22Rv1 (cell line): ENCODE measurements at regions not wholly inside any gene's neighbourhood (a gene's known extent, or its start where the extent isn't known, plus 50 kb on each side); places are given as distances from the start of the nearest gene placed in this dataset.

ENCODE experiments used
- H3K27ac ChIP-seq: fragments of 450-650 bp; 2 replicates; pipeline ENCODE4 v1.5.1; 2017
- ZFX ChIP-seq: fragments of 450-650 bp; IDR thresholded peaks from 2 replicates; pipeline ENCODE4 v1.6.1; 2017; ENCODE audit warnings: antibody characterized with exemption, borderline replicate concordance
- TF ChIP-seq, protein P1 (sequence below): fragments of 450-650 bp; IDR thresholded peaks from 2 replicates; pipeline ENCODE4 v1.5.1; 2017; ENCODE audit warnings: mild to moderate bottlenecking

DNA sequence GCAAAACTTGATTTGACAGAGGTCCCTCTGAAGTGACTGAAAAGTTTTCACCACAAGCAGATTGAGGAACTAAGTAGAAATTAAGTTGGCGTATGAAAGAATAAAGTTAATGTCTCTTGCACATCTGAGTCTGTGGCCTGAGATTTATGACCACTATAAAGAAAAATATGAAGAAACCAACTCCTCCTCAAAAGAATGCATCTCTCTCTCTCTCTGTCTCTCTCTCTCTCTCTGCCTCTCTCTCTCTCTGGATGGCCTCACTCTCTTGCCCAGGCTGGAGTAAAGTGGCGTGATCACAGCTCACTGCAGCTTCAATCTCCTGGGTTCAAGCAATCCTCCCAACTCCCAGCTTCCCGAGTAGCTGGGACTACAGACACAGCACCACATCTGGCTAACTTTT lies 55.2 kb downstream of the RPL22L1 start:
- peak overlapping the region; percentile 59 for H3K27ac ChIP-seq
- TF ChIP-seq, protein P1, sequence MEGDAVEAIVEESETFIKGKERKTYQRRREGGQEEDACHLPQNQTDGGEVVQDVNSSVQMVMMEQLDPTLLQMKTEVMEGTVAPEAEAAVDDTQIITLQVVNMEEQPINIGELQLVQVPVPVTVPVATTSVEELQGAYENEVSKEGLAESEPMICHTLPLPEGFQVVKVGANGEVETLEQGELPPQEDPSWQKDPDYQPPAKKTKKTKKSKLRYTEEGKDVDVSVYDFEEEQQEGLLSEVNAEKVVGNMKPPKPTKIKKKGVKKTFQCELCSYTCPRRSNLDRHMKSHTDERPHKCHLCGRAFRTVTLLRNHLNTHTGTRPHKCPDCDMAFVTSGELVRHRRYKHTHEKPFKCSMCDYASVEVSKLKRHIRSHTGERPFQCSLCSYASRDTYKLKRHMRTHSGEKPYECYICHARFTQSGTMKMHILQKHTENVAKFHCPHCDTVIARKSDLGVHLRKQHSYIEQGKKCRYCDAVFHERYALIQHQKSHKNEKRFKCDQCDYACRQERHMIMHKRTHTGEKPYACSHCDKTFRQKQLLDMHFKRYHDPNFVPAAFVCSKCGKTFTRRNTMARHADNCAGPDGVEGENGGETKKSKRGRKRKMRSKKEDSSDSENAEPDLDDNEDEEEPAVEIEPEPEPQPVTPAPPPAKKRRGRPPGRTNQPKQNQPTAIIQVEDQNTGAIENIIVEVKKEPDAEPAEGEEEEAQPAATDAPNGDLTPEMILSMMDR, result no peak
- TF ChIP-seq ZFX, result no peak

- no peak overlapping the region for H3K27ac ChIP-seq
- TF ChIP-seq, protein P1, result no peak
- TF ChIP-seq ZFX, result no peak
Measured at GRCh38 chr3:170813266-170813665, 56.7 kb downstream of the RPL22L1 start.

DNA sequence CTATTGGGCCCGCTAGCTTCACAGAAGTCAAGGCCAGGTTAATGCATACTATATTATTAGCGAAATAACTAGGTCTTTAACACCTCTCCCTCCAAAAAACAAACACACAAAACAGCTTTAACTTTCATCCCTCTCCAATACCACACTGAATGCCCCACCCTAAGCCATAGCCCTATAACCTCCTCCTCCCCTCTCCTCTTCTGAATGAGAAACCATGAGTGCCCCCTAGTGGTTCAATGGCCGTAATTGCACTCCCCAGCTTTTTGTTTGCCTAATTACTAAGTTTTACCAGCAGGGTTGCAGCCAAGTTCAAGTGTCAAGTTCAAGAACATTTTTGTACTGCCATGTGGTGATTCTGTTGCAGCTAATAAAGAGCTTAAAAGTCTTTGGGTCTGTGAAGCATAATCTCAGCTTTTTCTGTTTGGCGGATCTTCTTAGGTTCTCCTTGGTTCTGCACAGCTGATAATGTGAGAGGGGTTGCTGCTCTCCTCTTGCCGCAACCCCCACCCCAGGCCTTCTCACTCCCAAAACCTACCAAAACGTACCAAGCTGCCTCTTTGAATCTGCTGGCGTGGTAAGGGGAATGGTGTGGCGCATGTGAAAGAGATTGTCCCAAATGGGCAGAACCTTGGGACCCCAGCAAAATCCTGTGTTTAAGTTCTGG lies 57.9 kb downstream of the RPL22L1 start:
- H3K27ac ChIP-seq, result peak overlapping the region; percentile 68
- TF ChIP-seq ZFX, result no peak
- TF ChIP-seq, protein P1, result peak; percentile 92

DNA sequence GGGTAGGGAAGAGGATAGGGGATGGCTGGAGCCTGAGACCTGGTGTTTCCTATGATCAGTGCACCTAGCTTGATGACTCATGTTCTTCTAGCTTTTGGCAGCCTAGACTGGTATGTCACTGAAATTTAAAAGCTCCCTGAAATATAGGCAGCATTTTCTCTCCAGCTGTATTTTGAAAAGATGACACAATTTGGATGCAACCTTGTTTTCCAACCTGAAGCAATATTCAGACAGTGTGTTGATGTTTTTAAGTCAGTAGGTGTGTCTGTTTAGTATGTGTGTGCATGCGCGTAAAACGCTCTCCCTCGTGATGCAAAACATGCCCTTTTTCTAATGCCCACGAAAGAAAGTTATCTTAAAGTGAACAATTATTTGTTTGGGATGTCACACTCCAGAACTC lies 58.5 kb downstream of the RPL22L1 start:
- TF ChIP-seq, protein P1, result no peak
- TF ChIP-seq ZFX, result no peak
- H3K27ac ChIP-seq, result peak overlapping the region; percentile 68

GRCh38 chr3:170809975-170810357 lies 60.0 kb downstream of the RPL22L1 start:
- peak overlapping the region; percentile 68 for H3K27ac ChIP-seq
- TF ChIP-seq ZFX, result no peak
- TF ChIP-seq, protein P1, result no peak

DNA sequence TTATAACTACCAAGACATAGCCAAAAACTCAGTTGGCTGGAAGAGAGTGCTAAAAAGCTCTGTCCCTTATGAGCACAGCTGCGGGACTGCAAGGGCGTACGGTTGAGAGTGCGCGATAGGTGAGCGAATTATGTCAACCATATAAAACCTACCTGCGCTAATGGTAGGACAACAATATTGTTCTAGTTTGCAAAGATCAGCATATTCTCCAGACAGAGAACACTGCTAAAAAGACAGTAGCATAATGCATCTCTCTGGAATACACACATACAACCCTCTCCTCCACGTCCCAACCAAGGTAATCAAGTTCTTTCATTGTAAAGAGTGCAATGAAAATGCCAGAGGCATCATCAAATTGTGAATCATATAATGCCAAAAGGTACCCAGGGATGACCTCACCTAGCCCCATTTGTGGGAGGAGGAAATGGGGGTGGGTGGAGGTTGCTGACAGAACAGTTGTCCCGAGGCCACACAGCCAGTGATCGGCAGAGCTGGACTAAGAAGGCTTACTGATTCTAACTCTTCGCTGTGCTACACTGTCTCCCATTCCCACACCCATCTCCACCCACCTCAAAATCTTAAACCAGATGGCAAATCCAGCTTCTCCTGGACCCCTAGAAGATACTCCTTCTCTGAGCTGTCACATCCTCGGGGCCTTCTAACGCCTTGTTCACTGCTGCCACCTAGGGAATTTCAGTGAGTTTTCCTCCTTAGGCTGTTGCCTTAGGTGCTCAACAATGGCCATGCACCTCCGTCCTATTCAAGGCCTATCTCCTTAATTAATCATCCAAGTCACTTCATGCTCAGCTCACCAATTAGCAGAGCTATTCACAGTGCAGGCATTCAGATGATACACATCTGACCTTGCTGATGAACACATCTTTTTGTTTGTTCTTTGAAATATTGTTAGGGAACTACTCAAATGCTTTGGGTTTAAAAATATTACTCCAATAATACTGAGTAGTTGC lies 60.7 kb downstream of the RPL22L1 start:
- TF ChIP-seq ZFX, result no peak
- TF ChIP-seq, protein P1, result peak; percentile 83
- peak overlapping the region; percentile 68 for H3K27ac ChIP-seq

GRCh38 chr3:170808041-170808440 lies 62.0 kb downstream of the RPL22L1 start:
- no peak for TF ChIP-seq ZFX
- TF ChIP-seq, protein P1, result no peak
- 0 out of 2 replicates have a peak overlapping the region, but pooled peaks have one; percentile 68 for H3K27ac ChIP-seq
